HG02759 (cell line): ENCODE measurements at regions not wholly inside any gene's neighbourhood (a gene's known extent, or its start where the extent isn't known, plus 50 kb on each side); places are given as distances from the start of the nearest gene placed in this dataset.
"Not testable (repeated sequence)": the region's sequence is repeated elsewhere in the genome, so short reads cannot be mapped to it uniquely, and the experiment has no call there.

Source experiments
- ATAC-seq: cut with Tn5 transposase; IDR thresholded peaks from one replicate; pipeline ENCODE4 v1.9.1; 2021; ENCODE audit warnings: mild to moderate bottlenecking, moderate library complexity; ENCODE audit not compliant: unreplicated experiment

GRCh38 chr2:160583813-160584537, 90.4 kb upstream of the RBMS1 start:
- ATAC-seq = no peak

DNA sequence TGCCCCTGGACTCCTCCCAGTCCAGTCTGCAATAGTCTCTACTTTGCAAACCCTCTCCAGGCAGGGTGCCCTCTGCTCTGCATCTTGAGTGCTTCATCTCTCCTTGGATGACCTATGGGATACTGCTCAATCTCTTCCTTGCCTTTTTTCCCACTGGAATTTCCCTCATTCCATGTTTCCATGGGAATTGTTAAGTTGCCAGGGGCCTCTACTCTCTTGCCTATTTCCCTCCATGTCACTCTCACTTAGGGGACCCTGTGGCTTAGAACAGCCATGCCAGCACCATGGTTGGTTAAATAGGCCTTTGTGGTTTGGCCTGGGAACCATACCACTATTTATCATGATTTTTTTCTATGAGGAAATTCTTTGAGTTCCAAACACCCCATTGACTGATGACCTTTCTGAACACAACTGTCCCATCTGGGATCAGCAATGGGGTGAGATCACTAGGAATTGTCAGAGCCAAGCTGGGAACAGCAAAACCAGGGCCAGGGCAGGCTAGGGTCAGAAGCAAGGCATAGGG, 91.4 kb upstream of the RBMS1 start:
- ATAC-seq = no peak

- ATAC-seq = no peak
Measured at GRCh38 chr2:160590664-160591063, 97.1 kb upstream of the RBMS1 start.

- ATAC-seq = no peak
Measured at GRCh38 chr2:160592401-160592800, 98.8 kb upstream of the RBMS1 start.

DNA sequence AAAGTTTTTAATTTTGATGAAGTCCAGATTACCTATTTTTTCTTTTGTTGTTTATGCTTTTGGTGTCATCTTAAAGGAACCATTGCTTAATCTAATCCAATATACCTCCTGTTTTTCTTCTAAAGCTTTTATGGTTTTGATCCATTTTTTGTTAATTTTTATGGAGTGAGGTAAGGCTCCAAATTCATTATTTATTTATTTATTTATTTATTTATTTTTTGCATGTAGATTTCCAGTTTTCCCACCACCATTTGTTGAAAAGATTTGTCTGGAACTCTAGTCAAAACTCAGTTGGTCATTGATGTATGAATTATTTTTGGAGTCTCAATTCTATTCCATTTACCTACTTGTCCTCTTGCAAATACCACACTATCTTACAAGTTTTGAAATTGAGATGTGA, 99.4 kb upstream of the RBMS1 start:
- ATAC-seq = no peak

DNA sequence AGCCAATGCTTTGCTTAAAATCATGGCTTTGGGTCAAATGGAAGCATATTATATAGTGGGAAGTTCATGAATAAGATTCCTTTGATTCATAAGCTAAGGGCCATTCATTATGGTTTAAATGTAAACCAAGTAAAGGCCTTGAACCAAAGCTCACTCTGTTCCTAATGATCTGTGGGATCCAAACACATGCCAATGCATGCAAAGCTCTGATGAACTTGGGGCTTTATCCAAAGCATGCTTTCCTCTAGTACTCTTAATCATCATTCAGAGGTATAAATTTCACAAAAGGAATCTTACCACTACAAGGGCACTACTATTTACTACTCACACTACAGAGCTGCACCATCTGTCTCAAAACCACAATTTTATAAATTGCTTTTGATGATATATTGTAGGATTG, 102.8 kb upstream of the RBMS1 start:
- no peak for ATAC-seq

GRCh38 chr2:160600437-160600836, 106.8 kb upstream of the RBMS1 start:
- ATAC-seq = not testable (repeated sequence)

DNA sequence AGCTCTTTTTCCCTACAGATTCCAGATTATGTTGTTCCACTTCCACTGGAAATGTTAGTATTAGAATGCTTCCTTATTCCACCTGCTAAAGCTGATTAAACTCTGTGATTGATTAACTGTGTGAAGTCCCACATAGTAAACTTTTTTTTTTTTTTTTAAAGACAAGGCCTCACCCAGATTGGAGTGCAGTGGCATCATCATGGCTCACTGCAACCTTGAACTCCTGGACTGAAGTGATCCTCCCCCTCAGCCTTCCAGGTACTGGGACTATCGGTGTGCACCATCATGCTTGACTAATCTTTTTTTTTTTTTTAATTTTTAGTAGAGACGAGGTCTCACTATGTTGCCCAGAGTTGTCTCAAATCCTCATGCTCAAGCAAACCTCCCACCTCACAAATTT, 108.5 kb upstream of the RBMS1 start:
- ATAC-seq = no peak

- ATAC-seq = no peak
Measured at GRCh38 chr2:160603771-160604510, 110.3 kb upstream of the RBMS1 start.

- no peak for ATAC-seq
Measured at GRCh38 chr2:160606341-160606740, 112.7 kb upstream of the RBMS1 start.

GRCh38 chr2:160608599-160608998, 115.0 kb upstream of the RBMS1 start:
- ATAC-seq = no peak

GRCh38 chr2:160609346-160609745, 115.7 kb upstream of the RBMS1 start:
- no peak for ATAC-seq

DNA sequence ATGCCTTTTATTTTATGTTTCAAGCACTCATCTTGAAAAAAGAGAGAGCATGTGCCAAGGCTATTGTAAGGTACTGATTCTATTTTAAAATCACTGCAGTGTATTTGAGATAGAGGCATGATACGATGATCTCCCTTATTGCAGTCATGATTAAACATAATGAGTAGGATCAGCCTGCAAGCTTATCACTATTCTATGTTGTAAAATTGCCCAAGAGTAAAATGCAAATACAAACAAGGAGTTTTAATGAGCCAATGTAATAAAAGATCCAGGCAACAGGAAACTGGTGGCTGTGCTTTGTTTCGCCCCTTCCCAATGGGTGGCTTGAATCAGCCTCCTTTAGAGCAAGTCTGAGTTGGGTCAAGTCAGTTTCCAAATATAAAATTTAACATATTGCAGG, 116.4 kb upstream of the RBMS1 start:
- ATAC-seq = no peak

- no peak for ATAC-seq
Measured at GRCh38 chr2:160612266-160612856, 118.8 kb upstream of the RBMS1 start.

DNA sequence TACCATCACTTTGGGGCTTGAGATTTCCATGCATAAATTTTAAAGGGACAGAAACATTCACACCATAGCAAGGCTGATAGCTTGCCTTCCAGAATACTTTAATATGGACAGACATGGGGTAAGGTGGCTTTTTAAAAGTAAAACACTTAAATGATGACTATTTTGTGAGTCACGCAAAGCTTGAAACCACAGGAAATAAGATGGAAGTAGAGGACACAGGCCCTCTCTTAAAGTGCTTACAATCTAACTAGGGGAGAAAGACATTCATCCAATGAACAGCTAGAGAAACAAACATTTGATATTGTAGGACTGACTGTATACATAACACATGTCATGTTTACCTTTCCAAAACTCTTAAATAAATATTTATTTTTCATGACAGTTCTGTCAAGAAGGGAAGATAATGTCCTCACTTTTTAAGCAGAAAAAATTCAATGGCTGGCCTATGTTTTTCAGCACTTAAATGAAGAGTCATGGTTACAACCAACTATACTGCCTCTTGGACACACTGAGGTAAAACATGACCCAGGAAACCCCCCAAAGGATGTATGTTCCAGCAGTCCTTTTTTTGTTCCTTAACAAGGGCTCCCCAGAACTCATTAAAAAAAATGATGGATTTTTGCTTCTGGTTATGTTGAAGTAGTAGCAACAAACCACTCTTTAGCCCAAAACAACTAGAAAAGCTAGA, 120.0 kb upstream of the RBMS1 start:
- no peak for ATAC-seq

- no peak for ATAC-seq
Measured at GRCh38 chr2:160614391-160614790, 120.8 kb upstream of the RBMS1 start.

- ATAC-seq = no peak
Measured at GRCh38 chr2:160615706-160616105, 122.1 kb upstream of the RBMS1 start.

DNA sequence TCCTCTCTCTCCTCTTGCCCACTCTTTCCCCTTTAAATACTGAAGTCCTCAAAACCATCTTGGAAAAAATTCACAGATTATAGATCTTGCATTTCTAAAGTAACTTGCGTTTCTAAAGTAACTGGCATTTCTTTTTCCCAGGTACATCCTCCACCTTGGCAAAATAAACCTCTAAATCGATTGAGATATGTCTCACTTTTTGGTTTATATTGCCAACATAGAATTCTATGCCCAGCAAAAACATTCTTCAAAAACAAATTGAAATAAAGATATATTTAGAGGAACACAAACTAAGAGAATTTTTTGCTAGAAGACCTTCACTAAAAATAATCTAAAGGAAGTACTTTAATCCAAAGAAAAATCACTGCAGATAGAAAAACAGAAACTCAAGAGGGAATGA, 122.5 kb upstream of the RBMS1 start:
- no peak for ATAC-seq

DNA sequence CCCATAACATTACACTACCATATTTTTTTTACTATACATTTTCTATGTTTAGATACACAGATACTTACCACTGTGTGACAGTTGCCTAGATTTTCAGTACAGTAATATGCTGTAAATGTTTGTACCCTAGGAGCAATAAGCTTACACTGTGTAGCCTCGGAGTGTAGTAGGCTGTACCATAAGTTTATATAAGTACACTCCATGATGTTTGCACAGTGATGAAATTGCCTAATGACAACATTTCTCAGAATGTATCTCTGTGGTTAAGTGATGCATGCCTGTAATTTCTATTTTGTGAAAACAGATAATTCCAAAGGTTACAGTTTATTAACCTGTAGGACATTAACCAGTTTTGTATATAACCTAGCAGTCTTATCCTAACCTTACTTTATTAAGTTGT, 128.1 kb upstream of the RBMS1 start:
- ATAC-seq = no peak

GRCh38 chr2:160628020-160628637, 134.5 kb upstream of the RBMS1 start:
- ATAC-seq = not testable (repeated sequence)

- ATAC-seq = no peak
Measured at GRCh38 chr2:160628811-160629210, 135.2 kb upstream of the RBMS1 start.
